ENCODE measurements at regions not wholly inside any gene's neighbourhood (a gene's known extent, or its start where the extent isn't known, plus 50 kb on each side); places are given as distances from the start of the nearest gene placed in this dataset.

DNA sequence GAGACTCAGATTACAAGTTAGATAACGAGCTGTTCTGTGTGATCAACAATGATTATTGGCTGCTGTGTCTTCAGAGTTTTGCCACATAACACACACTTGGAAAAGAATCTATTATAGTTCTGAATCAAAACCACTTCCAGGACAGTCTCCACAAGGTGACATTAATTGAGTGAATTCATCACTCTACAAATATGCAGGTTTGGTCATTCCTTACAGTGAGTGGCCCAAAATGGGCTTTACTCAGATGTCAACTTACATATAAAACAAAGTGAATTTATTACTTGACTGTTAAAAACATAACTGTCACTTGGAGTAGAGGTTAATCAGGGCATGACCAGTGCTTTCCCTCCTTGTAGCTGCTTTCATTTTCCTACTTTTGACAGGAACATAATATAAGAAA is 984.3 kb downstream of the REEP3 start:
- TF ChIP-seq EZH2 (IDR thresholded peaks at IDR 0.05; ENCODE audit: low read depth, unreplicated experiment) = no peak
- TF ChIP-seq, protein P1, sequence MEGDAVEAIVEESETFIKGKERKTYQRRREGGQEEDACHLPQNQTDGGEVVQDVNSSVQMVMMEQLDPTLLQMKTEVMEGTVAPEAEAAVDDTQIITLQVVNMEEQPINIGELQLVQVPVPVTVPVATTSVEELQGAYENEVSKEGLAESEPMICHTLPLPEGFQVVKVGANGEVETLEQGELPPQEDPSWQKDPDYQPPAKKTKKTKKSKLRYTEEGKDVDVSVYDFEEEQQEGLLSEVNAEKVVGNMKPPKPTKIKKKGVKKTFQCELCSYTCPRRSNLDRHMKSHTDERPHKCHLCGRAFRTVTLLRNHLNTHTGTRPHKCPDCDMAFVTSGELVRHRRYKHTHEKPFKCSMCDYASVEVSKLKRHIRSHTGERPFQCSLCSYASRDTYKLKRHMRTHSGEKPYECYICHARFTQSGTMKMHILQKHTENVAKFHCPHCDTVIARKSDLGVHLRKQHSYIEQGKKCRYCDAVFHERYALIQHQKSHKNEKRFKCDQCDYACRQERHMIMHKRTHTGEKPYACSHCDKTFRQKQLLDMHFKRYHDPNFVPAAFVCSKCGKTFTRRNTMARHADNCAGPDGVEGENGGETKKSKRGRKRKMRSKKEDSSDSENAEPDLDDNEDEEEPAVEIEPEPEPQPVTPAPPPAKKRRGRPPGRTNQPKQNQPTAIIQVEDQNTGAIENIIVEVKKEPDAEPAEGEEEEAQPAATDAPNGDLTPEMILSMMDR (conservative IDR thresholded peaks at IDR 0.05; ENCODE audit: low read depth in 2 of 2) = no peak
- TF ChIP-seq, protein P2, sequence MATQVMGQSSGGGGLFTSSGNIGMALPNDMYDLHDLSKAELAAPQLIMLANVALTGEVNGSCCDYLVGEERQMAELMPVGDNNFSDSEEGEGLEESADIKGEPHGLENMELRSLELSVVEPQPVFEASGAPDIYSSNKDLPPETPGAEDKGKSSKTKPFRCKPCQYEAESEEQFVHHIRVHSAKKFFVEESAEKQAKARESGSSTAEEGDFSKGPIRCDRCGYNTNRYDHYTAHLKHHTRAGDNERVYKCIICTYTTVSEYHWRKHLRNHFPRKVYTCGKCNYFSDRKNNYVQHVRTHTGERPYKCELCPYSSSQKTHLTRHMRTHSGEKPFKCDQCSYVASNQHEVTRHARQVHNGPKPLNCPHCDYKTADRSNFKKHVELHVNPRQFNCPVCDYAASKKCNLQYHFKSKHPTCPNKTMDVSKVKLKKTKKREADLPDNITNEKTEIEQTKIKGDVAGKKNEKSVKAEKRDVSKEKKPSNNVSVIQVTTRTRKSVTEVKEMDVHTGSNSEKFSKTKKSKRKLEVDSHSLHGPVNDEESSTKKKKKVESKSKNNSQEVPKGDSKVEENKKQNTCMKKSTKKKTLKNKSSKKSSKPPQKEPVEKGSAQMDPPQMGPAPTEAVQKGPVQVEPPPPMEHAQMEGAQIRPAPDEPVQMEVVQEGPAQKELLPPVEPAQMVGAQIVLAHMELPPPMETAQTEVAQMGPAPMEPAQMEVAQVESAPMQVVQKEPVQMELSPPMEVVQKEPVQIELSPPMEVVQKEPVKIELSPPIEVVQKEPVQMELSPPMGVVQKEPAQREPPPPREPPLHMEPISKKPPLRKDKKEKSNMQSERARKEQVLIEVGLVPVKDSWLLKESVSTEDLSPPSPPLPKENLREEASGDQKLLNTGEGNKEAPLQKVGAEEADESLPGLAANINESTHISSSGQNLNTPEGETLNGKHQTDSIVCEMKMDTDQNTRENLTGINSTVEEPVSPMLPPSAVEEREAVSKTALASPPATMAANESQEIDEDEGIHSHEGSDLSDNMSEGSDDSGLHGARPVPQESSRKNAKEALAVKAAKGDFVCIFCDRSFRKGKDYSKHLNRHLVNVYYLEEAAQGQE (IDR thresholded peaks at IDR 0.05; ENCODE audit: unreplicated experiment) = no peak
- TF ChIP-seq EZH2phosphoT487 (IDR thresholded peaks at IDR 0.05; ENCODE audit: unreplicated experiment) = no peak
- no peak for TF ChIP-seq STAT1 (IDR thresholded peaks at IDR 0.05; ENCODE audit: unreplicated experiment)
- TF ChIP-seq JUNB (IDR thresholded peaks at IDR 0.05; ENCODE audit: unreplicated experiment) = no peak
- no peak for TF ChIP-seq POLR2AphosphoS5 (IDR thresholded peaks at IDR 0.05; ENCODE audit: low read depth)
- TF ChIP-seq NANOG (IDR thresholded peaks at IDR 0.05; ENCODE audit: borderline replicate concordance) = no peak
- TF ChIP-seq CREB1 (CRISPR knock-in tag; IDR thresholded peaks at IDR 0.05; ENCODE audit: low read depth) = no peak
- no peak for TF ChIP-seq ZNF114 (CRISPR knock-in tag; IDR thresholded peaks at IDR 0.05)
- TF ChIP-seq ZNF331 (CRISPR knock-in tag; IDR thresholded peaks at IDR 0.05; ENCODE audit: low read depth) = no peak
- TF ChIP-seq, protein P3, sequence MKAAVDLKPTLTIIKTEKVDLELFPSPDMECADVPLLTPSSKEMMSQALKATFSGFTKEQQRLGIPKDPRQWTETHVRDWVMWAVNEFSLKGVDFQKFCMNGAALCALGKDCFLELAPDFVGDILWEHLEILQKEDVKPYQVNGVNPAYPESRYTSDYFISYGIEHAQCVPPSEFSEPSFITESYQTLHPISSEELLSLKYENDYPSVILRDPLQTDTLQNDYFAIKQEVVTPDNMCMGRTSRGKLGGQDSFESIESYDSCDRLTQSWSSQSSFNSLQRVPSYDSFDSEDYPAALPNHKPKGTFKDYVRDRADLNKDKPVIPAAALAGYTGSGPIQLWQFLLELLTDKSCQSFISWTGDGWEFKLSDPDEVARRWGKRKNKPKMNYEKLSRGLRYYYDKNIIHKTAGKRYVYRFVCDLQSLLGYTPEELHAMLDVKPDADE (IDR thresholded peaks at IDR 0.05) = no peak
